HEK293 (cell line): ENCODE measurements at regions not wholly inside any gene's neighbourhood (a gene's known extent, or its start where the extent isn't known, plus 50 kb on each side); places are given as distances from the start of the nearest gene placed in this dataset.
A peak's percentile ranks its signal among the peaks of the same experiment; 100 is the strongest.

ENCODE experiments used
- CTCF ChIA-PET: fragments of 350-600 bp; formaldehyde crosslinking; extraction: SDS; loops from one replicate; lab custom pipeline; 2021; ENCODE audit warnings: antibody characterized with exemption; lab: Yijun Ruan, JAX
- POLR2A ChIA-PET: fragments of 300-600 bp; formaldehyde crosslinking; extraction: SDS; loops from one replicate; lab custom pipeline; 2020; ENCODE audit warnings: antibody characterized with exemption, inconsistent platforms; lab: Yijun Ruan, JAX
- H3K27ac ChIP-seq: fragments of 200-500 bp; sonication (Bioruptor generic); 2 replicates; pipeline ENCODE4 v1.5.1; 2014; ENCODE audit warnings: low read depth, low read length, control low read depth, inconsistent platforms; ENCODE audit errors: extremely low read depth
- H3K36me3 ChIP-seq, 2 experiments: fragments of 200-500 bp in 1 of 2; sonication (Bioruptor generic) in 1 of 2; 1 replicate in 1 of 2; 2 replicates in 1 of 2; pipeline ENCODE4 v1.5.1; 2014 to 2017; ENCODE audit warnings: inconsistent platforms in 2 of 2, low read length in 2 of 2; ENCODE audit not compliant: control insufficient read depth in 2 of 2, insufficient read depth in 1 of 2
- H3K4me1 ChIP-seq: fragments of 200-500 bp; sonication (Bioruptor generic); 2 replicates; pipeline ENCODE4 v1.5.1; 2014; ENCODE audit warnings: mild to moderate bottlenecking, low read length, inconsistent platforms; ENCODE audit not compliant: control insufficient read depth, insufficient read depth
- H3K4me3 ChIP-seq: 2 replicates; pipeline ENCODE4 v1.5.1; 2011; ENCODE audit warnings: low read depth, mild to moderate bottlenecking, control low read depth, low read length, moderate library complexity
- H3K9me3 ChIP-seq: fragments of 200-500 bp; sonication (Bioruptor generic); 2 replicates; pipeline ENCODE4 v1.5.1; 2014; ENCODE audit warnings: low read depth, low read length, inconsistent platforms; ENCODE audit not compliant: control insufficient read depth, insufficient read depth
- GLIS2 ChIP-seq: fragments of 450-650 bp; formaldehyde crosslinking; IDR thresholded peaks from 2 replicates; pipeline ENCODE4 v1.5.1; 2016; ENCODE audit warnings: missing biosample characterization, missing genetic modification characterization
- HOXA7 ChIP-seq: sonication (generic); formaldehyde crosslinking; IDR thresholded peaks from 2 replicates; pipeline ENCODE4 v1.8.1; 2022; ENCODE audit warnings: missing genetic modification reagents, borderline replicate concordance
- KLF16 ChIP-seq: fragments of 450-650 bp; formaldehyde crosslinking; IDR thresholded peaks from 2 replicates; pipeline ENCODE4 v1.5.1; 2017; ENCODE audit warnings: missing biosample characterization, missing genetic modification characterization
- KLF7 ChIP-seq: fragments of 450-650 bp; formaldehyde crosslinking; IDR thresholded peaks from 2 replicates; pipeline ENCODE4 v1.5.1; 2016; ENCODE audit warnings: missing biosample characterization, missing genetic modification characterization, borderline replicate concordance
- KLF9 ChIP-seq: fragments of 450-650 bp; formaldehyde crosslinking; IDR thresholded peaks from 2 replicates; pipeline ENCODE4 v1.5.1; 2016; ENCODE audit warnings: missing biosample characterization, missing genetic modification characterization, low read depth
- SP7 ChIP-seq: fragments of 450-650 bp; formaldehyde crosslinking; IDR thresholded peaks from 2 replicates; pipeline ENCODE4 v1.5.1; 2016; ENCODE audit warnings: missing biosample characterization, missing genetic modification characterization
- ZNF114 ChIP-seq: fragments of 450-650 bp; formaldehyde crosslinking; IDR thresholded peaks from 2 replicates; pipeline ENCODE4 v1.5.0; 2017; ENCODE audit warnings: missing biosample characterization, missing genetic modification characterization
- ZNF223 ChIP-seq: fragments of 450-650 bp; formaldehyde crosslinking; IDR thresholded peaks from 2 replicates; pipeline ENCODE4 v1.5.1; 2016; ENCODE audit warnings: missing biosample characterization, missing genetic modification characterization
- ZNF239 ChIP-seq: fragments of 450-650 bp; formaldehyde crosslinking; IDR thresholded peaks from 2 replicates; pipeline ENCODE4 v1.5.1; 2016; ENCODE audit warnings: missing biosample characterization, missing genetic modification characterization
- ZNF311 ChIP-seq: fragments of 450-650 bp; formaldehyde crosslinking; IDR thresholded peaks from 2 replicates; pipeline ENCODE4 v1.5.1; 2017; ENCODE audit warnings: missing biosample characterization, missing genetic modification characterization, borderline replicate concordance
- ZNF423 ChIP-seq: fragments of 450-650 bp; formaldehyde crosslinking; IDR thresholded peaks from 2 replicates; pipeline ENCODE4 v1.5.1; 2016; ENCODE audit warnings: missing biosample characterization, missing genetic modification characterization
- ZNF548 ChIP-seq: fragments of 450-650 bp; formaldehyde crosslinking; IDR thresholded peaks from 2 replicates; pipeline ENCODE4 v1.5.1; 2016; ENCODE audit warnings: missing biosample characterization, missing genetic modification characterization
- ZNF585B ChIP-seq: fragments of 450-650 bp; formaldehyde crosslinking; IDR thresholded peaks from 2 replicates; pipeline ENCODE4 v1.5.1; 2016; ENCODE audit warnings: missing biosample characterization, missing genetic modification characterization
- ZNF701 ChIP-seq: fragments of 450-650 bp; formaldehyde crosslinking; IDR thresholded peaks from 2 replicates; pipeline ENCODE4 v1.5.1; 2016; ENCODE audit warnings: missing biosample characterization, missing genetic modification characterization
- ZSCAN16 ChIP-seq: fragments of 450-650 bp; formaldehyde crosslinking; IDR thresholded peaks from 2 replicates; pipeline ENCODE4 v1.5.1; 2016; ENCODE audit warnings: missing biosample characterization, missing genetic modification characterization
- TF ChIP-seq, protein P1 (sequence below): fragments of 450-650 bp; formaldehyde crosslinking; optimal IDR thresholded peaks from 2 replicates; pipeline ENCODE3; 2016; ENCODE audit warnings: missing biosample characterization, mild to moderate bottlenecking, missing genetic modification characterization
- TF ChIP-seq, protein P2 (sequence below): sonication (generic); formaldehyde crosslinking; IDR thresholded peaks from 2 replicates; pipeline ENCODE4 v1.8.1; 2022; ENCODE audit warnings: mild to moderate bottlenecking, moderate library complexity, missing genetic modification reagents
- TF ChIP-seq, protein P3 (sequence below): fragments of 450-650 bp; formaldehyde crosslinking; IDR thresholded peaks from 2 replicates; pipeline ENCODE4 v1.5.0; 2017; ENCODE audit warnings: missing biosample characterization, missing genetic modification characterization, borderline replicate concordance
- TF ChIP-seq, protein P4 (sequence below): fragments of 450-650 bp; formaldehyde crosslinking; IDR thresholded peaks from 2 replicates; pipeline ENCODE4 v1.5.1; 2017; ENCODE audit warnings: missing biosample characterization, missing genetic modification characterization
- TF ChIP-seq, protein P5 (sequence below): fragments of 450-650 bp; formaldehyde crosslinking; IDR thresholded peaks from 2 replicates; pipeline ENCODE4 v1.5.1; 2017; ENCODE audit warnings: missing biosample characterization, missing genetic modification characterization

DNA sequence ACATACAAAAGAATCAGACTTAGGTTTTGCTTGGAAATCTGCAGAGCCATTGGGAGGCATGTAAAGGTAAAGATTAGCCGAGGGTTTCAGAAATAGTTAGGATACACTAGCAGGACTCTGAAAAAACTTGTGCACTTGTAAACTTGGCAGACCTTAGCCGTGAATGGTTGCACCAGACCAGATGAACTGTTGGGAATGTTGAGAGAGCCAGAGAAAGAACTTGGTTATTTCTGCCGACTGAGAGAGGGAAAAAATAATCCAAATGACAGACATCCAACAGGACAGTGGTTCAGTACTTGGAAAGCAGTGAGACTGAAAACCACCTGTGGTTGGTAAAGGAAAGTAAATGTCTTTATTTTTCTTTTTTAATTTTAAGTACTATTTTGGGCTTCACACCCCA, 222.5 kb upstream of the DDHD1 start:
- TF ChIP-seq KLF16 (tag by site-specific recombination) (no peak), KLF7 (tag by site-specific recombination) (no peak), HOXA7 (CRISPR knock-in tag) (no peak), ZNF423 (tag by site-specific recombination) (no peak), ZSCAN16 (no peak), ZNF114 (tag by site-specific recombination) (no peak), ZNF239 (tag by site-specific recombination) (no peak), ZNF311 (tag by site-specific recombination) (no peak), KLF9 (tag by site-specific recombination) (no peak), GLIS2 (no peak), ZNF585B (tag by site-specific recombination) (no peak), ZNF701 (tag by site-specific recombination) (no peak), ZNF223 (tag by site-specific recombination) (no peak), ZNF548 (tag by site-specific recombination) (no peak)
- TF ChIP-seq, protein P1, sequence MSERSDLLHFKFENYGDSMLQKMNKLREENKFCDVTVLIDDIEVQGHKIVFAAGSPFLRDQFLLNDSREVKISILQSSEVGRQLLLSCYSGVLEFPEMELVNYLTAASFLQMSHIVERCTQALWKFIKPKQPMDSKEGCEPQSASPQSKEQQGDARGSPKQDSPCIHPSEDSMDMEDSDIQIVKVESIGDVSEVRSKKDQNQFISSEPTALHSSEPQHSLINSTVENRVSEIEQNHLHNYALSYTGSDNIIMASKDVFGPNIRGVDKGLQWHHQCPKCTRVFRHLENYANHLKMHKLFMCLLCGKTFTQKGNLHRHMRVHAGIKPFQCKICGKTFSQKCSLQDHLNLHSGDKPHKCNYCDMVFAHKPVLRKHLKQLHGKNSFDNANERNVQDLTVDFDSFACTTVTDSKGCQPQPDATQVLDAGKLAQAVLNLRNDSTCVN (tag by site-specific recombination) = no peak
- TF ChIP-seq, protein P2, sequence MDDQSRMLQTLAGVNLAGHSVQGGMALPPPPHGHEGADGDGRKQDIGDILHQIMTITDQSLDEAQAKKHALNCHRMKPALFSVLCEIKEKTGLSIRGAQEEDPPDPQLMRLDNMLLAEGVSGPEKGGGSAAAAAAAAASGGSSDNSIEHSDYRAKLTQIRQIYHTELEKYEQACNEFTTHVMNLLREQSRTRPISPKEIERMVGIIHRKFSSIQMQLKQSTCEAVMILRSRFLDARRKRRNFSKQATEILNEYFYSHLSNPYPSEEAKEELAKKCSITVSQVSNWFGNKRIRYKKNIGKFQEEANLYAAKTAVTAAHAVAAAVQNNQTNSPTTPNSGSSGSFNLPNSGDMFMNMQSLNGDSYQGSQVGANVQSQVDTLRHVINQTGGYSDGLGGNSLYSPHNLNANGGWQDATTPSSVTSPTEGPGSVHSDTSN (CRISPR knock-in tag) = no peak
- TF ChIP-seq, protein P3, sequence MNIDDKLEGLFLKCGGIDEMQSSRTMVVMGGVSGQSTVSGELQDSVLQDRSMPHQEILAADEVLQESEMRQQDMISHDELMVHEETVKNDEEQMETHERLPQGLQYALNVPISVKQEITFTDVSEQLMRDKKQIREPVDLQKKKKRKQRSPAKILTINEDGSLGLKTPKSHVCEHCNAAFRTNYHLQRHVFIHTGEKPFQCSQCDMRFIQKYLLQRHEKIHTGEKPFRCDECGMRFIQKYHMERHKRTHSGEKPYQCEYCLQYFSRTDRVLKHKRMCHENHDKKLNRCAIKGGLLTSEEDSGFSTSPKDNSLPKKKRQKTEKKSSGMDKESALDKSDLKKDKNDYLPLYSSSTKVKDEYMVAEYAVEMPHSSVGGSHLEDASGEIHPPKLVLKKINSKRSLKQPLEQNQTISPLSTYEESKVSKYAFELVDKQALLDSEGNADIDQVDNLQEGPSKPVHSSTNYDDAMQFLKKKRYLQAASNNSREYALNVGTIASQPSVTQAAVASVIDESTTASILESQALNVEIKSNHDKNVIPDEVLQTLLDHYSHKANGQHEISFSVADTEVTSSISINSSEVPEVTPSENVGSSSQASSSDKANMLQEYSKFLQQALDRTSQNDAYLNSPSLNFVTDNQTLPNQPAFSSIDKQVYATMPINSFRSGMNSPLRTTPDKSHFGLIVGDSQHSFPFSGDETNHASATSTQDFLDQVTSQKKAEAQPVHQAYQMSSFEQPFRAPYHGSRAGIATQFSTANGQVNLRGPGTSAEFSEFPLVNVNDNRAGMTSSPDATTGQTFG (tag by site-specific recombination) = no peak
- TF ChIP-seq, all 188 proteins: peak for 0
- ChIA-PET POLR2A (no interaction called here), CTCF (no interaction called here)

DNA sequence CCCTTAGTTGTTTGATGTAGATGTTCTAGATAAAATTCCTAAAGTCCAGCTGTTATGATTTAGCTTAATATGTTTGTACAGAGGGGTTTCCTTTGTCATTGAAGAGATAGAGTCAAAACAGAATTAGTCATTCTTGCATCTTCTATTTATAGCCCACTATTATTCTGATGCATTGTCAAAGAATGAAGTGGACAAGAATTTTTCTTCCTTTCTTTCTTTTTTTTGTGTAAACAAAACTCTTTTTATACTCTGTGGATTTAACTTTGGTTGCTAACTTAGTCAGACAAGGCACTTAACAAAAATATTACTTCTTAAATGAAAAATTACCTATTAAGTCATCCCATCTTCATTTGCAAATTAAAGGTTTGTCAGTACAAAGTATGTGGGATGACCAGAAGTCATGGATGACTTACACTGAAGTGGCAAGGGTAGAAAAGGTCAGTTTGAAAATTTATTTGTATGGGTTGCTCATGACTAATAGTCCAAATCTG, 215.6 kb upstream of the DDHD1 start:
- TF ChIP-seq, protein P4, sequence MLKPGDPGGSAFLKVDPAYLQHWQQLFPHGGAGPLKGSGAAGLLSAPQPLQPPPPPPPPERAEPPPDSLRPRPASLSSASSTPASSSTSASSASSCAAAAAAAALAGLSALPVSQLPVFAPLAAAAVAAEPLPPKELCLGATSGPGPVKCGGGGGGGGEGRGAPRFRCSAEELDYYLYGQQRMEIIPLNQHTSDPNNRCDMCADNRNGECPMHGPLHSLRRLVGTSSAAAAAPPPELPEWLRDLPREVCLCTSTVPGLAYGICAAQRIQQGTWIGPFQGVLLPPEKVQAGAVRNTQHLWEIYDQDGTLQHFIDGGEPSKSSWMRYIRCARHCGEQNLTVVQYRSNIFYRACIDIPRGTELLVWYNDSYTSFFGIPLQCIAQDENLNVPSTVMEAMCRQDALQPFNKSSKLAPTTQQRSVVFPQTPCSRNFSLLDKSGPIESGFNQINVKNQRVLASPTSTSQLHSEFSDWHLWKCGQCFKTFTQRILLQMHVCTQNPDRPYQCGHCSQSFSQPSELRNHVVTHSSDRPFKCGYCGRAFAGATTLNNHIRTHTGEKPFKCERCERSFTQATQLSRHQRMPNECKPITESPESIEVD (tag by site-specific recombination) = 0 out of 2 replicates have a peak, but pooled peaks have one; percentile 22
- TF ChIP-seq, protein P5, sequence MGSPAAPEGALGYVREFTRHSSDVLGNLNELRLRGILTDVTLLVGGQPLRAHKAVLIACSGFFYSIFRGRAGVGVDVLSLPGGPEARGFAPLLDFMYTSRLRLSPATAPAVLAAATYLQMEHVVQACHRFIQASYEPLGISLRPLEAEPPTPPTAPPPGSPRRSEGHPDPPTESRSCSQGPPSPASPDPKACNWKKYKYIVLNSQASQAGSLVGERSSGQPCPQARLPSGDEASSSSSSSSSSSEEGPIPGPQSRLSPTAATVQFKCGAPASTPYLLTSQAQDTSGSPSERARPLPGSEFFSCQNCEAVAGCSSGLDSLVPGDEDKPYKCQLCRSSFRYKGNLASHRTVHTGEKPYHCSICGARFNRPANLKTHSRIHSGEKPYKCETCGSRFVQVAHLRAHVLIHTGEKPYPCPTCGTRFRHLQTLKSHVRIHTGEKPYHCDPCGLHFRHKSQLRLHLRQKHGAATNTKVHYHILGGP = 0 out of 2 replicates have a peak, but pooled peaks have one; percentile 5
- TF ChIP-seq SP7 (tag by site-specific recombination) = peak; percentile 35; the same call in 1 of the 2 replicates
- no peak for TF ChIP-seq ZNF701 (tag by site-specific recombination)
- Histone ChIP-seq H3K4me3 (no peak overlapping the region), H3K9me3 (no peaks in the 10 kb centered on the region), H3K4me1 (peaks cover 12% of the 10 kb centered on the region), H3K36me3 (no peaks in the 10 kb centered on the region), H3K27ac (no peak overlapping the region)
- ChIA-PET POLR2A (no interaction called here), CTCF (interaction anchor here (0.9 to 1.1 kb wide), 2 partner anchors 30 to 73 kb away, joined by 3 read pairs; no protein-coding TSS in a partner anchor)

More for the DNA sequence above, 222.5 kb upstream of the DDHD1 start:
- Histone ChIP-seq H3K4me1 (no peaks in the 10 kb centered on the region), H3K4me3 (no peak overlapping the region), H3K36me3 (no peaks in the 10 kb centered on the region), H3K27ac (no peak overlapping the region), H3K9me3 (no peaks in the 10 kb centered on the region)
